Sciatic nerve (tissue), 2 donors: ENCODE measurements at regions not wholly inside any gene's neighbourhood (a gene's known extent, or its start where the extent isn't known, plus 50 kb on each side); places are given as distances from the start of the nearest gene placed in this dataset.
"Not testable (repeated sequence)": the region's sequence is repeated elsewhere in the genome, so short reads cannot be mapped to it uniquely, and the experiment has no call there.

ENCODE experiments used
- ATAC-seq: fragments of 200-7000 bp; cut with Tn5 transposase; one replicate; pipeline ENCODE4 v1.9.1; 2020; ENCODE audit warnings: mild to moderate bottlenecking, moderate library complexity
- DNase-seq: peaks from one replicate; pipeline ENCODE4 v3.0.0-alpha.2; 2020; ENCODE audit warnings: low spot score
- intact Hi-C: fragments of 100-400 bp; cut with DNase I; formaldehyde crosslinking; loops from one replicate; pipeline ENCODE4 v1.14.2; 2022
- donor health status: DM: no; HTN: no; CAD: no.
- donor health status: DM: no; HTN: no; CAD: no.

DNA sequence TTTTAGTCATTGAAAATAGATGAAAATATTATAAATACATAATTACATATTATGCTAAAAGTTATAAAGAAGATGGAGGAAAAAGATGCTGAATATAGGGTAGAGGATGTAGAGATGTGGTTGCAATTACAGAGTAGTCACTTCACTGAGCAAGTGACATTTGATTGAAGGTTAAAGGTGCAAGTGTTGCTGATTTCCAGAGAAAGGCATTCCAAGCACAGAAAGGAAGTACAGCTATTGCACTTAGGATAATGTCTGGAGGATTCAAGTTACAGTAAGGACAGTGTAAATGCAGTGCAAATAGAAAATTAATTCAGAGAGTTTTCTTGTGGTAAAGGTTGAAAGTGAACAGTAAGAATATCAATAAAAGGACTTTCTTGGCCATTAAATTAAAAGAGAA, 1721.8 kb downstream of the PCDH9 start:
- DNase-seq (no peak), ATAC-seq (no peak)
- intact Hi-C loops = no loop called here

DNA sequence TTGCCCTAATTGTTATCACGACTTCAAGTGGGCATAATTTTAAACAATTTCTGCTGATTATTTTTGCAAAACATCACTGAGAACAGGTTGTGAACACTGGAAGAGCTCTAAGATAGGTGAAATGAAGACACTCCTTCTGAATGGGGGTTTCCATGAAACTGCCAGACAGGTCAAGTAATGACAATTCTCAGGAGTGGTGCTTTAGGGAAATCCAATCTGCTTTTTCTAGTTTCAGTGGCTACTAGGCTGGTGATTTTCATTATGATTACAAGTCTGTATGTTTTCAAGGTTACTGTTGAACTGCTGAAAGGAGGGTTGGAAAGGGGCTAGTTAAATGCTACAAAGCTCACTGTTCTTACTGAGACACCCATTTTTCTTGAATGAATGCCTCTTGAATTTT, 1724.2 kb downstream of the PCDH9 start:
- DNase-seq (no peak), ATAC-seq (no peak)
- intact Hi-C loops = no loop called here

- ATAC-seq = no peak
- no peak for DNase-seq
- intact Hi-C loops = no loop called here
Measured at GRCh38 chr13:65504213-65504612, 1725.9 kb downstream of the PCDH9 start.

DNA sequence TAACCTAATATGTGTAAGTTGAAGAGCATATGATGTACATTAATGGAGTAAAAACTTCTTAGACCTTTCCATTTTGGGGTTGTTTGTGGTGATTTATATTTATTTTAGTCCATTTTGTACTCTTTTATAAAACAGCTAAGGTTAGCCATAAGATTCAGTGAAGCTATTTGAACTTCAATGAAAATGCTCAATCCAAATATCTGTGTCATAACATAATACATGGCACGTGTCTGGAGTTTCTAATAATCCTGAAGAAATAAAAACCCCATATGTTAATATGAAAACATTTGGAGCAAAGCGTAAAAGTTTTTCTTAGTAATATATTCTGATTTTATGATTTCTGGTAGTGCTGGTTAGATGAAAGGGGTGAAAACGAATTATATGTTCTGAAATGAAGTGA, 1729.7 kb downstream of the PCDH9 start:
- intact Hi-C loops = no loop called here
- DNase-seq = no peak
- no peak for ATAC-seq

GRCh38 chr13:65499256-65499655, 1730.9 kb downstream of the PCDH9 start:
- DNase-seq (no peak), ATAC-seq (no peak)
- intact Hi-C loops = no loop called here

GRCh38 chr13:65497265-65497664, 1732.9 kb downstream of the PCDH9 start:
- intact Hi-C loops = no loop called here
- DNase-seq = no peak
- no peak for ATAC-seq

DNA sequence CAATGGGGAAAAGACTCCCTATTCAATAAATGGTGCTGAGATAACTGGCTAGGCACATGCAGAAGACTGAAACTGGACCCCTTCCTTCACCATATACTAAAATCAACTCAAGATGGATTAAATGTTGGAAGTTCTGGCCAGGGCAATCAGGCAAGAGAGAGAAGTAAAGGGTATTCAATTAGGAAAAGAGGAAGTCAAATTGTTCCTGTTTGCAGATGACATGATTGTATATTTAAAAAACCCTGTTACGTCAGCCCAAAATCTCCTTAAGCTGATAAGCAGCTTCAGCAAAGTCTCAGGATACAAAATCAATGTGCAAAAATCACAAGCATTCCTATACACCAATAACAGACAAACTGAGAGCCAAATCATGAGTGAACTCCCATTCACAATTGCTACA, 1739.4 kb downstream of the PCDH9 start:
- ATAC-seq, DNase-seq, intact Hi-C loops: not testable (repeated sequence)

GRCh38 chr13:65488606-65489005, 1741.5 kb downstream of the PCDH9 start:
- intact Hi-C loops = no loop called here
- ATAC-seq (no peak), DNase-seq (no peak)

- DNase-seq (no peak), ATAC-seq (no peak)
- intact Hi-C loops = no loop called here
Measured at GRCh38 chr13:65479692-65480091, 1750.4 kb downstream of the PCDH9 start.

DNA sequence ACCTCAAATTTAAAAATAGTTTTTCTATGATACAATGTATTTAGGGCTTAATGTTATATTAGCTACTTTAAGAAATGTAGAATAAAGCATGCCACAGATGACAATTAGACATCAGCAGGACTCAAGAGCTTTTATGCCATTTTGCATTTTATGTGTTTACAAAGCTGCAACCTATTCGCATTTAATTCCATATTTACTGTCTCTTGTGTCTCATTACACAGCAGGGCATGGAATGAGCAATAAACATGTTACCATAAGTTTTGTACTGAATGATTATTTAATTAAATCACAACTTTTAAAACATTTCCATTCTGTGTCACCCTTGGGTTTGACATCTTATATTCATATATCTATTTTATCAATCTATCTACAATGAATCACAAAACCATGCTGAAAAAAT, 1756.9 kb downstream of the PCDH9 start:
- intact Hi-C loops = no loop called here
- DNase-seq (no peak), ATAC-seq (no peak)

DNA sequence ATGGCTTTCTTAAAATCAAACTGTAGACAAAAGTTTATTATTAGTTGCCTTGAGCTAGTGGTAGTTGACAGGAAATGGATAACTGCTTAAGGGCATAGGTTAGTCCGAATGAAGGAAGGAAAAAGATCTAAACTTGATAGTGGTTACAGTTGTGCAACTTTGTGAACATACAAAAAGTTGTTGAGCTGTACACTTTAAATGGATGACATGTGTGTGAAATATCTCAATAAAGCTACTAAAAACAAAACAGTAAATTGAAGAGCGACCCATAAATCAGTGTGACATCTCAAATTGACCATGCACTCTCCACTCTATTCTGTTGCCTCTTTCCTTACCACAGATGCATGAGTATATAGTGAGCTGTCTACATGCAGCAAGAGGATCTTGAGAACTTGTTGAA, 1757.8 kb downstream of the PCDH9 start:
- no peak for DNase-seq
- intact Hi-C loops = no loop called here
- no peak for ATAC-seq

- intact Hi-C loops = no loop called here
- DNase-seq = no peak
- no peak for ATAC-seq
Measured at GRCh38 chr13:65470781-65471180, 1759.4 kb downstream of the PCDH9 start.

DNA sequence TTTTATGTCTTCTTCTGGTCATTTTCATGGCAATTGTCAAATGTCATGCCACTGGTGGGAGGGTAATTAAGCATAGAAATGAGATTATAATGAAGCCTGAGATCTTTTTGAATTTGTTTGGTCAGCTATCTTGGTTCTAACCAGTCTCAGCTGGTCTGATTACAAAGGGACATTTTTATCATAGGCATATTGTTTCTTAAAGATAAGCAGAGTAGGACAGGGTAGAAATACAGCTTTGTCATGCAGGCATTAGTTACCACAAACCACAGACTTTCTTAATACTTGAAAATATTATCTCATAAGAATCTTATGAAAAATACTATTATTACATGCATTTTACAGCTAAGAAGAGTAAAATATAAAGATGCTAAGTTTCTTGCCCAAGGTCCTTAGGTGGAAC, 1761.5 kb downstream of the PCDH9 start:
- intact Hi-C loops = no loop called here
- no peak for DNase-seq
- ATAC-seq = no peak

- no peak for DNase-seq
- intact Hi-C loops = no loop called here
- ATAC-seq = peak; percentile 32
Measured at GRCh38 chr13:65461590-65461989, 1768.5 kb downstream of the PCDH9 start.

- DNase-seq (no peak), ATAC-seq (no peak)
- intact Hi-C loops = no loop called here
Measured at GRCh38 chr13:65460136-65460535, 1770.0 kb downstream of the PCDH9 start.

DNA sequence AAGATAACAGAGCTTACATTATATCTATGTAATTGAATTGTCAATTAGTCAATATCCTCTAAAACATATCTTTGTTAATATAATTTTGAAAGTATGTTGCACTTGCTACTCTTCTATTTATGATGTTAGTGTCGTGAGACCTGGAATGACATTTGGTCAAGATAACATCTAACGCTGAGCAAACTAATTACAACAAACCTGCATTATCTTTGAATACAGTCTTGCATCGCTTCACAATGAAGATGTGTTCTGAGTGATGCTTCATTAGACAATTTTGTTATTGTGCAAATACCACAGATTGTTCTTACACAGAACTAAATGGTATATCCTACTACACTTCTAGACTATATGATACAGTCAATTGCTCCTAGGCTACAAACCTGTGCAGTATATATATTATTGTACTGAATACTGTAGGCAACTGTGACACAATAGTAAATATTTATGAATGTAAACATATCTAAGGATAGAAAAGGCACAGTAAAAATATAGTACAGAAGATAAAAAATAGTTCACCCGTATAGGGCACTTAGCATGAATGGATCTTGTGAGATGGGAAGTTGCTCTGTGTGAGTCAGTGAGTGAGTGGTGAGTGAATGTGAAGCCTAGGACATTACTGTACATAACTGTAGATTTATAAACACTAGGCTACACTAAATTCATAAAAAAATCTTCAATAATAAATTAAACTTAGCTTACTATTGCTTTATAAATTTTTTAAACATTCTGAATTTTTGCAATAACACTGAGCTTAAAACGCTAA, 1773.8 kb downstream of the PCDH9 start:
- no peak for ATAC-seq
- DNase-seq = no peak
- intact Hi-C loops = no loop called here

DNA sequence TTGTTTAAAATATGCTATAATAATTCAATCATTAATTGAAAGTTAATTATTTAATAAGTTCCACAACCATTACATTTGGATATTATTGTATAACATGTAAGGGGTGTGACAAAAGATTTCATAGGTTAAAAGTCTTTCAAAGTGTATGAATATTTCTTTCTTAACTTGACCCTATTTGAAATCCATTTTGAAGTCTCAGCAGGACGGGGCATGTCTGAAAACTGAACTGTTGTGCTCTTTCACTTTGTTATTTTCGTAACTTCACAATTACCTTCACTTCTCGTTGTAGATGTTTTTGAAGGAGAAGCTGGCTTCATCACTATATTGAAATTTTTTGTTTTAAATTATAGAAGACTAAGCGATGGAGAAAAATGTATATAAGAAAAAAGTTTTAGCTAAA, 1775.7 kb downstream of the PCDH9 start:
- intact Hi-C loops = no loop called here
- ATAC-seq (no peak), DNase-seq (no peak)

DNA sequence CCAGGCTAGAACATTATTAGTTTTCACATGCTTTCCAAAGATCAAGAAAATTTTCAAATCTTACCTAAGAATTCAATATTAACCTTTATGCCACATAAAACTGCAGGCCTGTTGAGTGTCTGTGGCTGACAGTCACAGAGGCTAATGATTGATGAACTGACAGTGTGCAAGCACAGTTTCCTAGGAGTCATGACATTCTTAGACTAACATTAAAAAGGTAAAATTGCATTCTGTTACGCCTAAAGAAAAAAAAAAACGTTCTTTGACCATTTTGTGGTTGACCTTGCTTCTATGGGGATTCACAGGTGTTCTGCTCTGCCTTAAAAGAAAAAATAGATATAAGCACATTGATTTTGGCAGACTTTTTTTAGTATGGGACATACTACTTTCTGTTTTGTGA, 1776.2 kb downstream of the PCDH9 start:
- no peak for ATAC-seq
- intact Hi-C loops = no loop called here
- no peak for DNase-seq

DNA sequence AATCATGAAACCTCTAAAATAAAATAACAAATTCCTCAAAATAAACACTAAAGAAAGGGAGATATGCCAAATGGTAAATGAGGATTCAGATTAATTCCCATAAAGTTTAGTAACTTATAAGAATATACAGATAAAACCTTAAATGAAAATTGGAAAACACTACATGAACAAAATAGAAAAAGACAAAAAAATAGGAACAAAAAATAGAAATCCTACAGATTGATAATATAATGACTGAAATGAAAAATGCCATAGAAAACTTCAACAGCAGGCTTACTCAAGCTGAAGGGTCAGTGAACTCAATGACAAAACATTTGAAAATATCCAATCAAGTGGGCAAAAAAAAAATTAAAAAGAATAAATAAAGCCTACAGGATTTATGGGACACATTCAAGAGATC, 1784.8 kb downstream of the PCDH9 start:
- DNase-seq (no peak), ATAC-seq (no peak)
- intact Hi-C loops = no loop called here

DNA sequence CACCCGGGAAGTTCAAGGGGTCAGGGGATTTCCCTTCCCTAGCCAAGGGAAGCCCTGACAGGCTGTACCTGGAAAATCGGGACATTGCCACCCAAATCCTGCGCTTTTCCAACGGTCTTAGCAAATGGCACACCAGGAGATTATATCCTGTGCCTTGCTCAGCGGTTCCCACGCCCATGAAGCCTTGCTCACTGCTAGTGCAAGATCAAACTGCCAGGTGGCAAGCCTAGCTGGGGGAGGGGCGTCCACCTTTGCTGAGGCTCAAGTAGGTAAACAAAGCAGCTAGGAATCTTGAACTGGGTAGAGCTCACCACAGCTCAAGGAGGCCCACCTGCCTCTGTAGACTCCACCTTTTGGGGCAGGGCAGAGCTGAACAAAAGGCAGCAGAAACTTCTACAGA, 1794.5 kb downstream of the PCDH9 start:
- intact Hi-C loops = no loop called here
- DNase-seq (peak; percentile 41), ATAC-seq (no peak)

DNA sequence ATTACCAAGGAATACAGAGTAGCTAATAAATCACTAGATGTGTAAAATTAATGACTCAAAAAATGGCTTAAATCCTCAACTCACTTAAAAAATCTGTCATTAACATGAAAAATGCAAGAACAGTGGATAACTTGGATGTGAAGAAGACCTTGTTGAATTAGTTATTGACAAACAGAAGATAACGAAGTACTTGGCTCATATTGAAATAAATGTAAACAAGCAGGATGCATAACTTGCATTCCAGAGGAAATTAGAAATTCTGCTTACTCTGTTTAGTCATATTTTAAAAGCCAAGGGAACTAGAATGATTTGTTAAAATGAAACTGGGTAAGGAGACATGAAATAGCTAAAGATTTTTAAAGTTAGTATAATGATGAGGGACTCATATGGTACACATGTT, 1812.2 kb downstream of the PCDH9 start:
- no peak for ATAC-seq
- intact Hi-C loops = no loop called here
- no peak for DNase-seq
